ENCODE measurements at regions not wholly inside any gene's neighbourhood (a gene's known extent, or its start where the extent isn't known, plus 50 kb on each side); places are given as distances from the start of the nearest gene placed in this dataset.

DNA sequence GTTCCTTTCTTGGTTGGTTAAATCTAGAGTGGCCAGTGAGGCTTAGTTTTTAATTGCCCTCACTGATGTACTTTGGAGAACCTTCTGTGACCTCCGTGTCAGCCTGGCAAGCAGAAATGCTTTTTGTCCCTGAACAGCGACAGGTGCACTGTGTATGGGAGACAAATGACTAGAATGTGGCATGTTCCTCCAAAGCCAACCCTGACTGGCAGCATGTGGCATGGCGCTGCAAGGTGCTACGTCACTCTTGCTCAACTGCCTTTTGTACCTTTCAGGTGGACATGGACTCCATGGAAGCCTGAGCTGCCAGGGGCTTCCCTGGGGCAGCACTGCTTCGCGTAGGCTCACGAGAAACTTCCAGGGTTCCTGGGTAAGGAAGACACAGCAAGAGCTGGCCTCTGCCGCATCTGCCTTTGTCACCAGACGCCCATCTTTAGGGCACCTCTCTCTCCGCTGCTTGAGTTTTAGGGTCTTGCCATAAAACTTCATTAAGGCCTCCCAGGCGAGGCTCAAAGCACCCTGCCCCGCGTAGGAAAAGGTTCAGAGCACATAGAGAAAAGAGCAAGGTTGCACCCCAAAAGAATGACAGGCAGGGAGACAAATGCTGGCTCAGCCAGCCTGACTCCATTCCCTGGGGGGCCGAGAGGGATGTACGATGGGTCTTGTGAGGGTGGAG lies 167.1 kb upstream of the SOX1 start:
- no peak overlapping the region for H3K4me3 ChIP-seq (ENCODE audit: low read depth in 2 of 2, low read length in 1 of 2)
- ChIA-PET POLR2A (no interaction called here), CTCF (no interaction called here)
- no peaks in the 10 kb centered on the region for H3K9me3 ChIP-seq
- no peak overlapping the region for H3K9ac ChIP-seq
- no peaks in the 10 kb centered on the region for H3K36me3 ChIP-seq (replicated peaks in 1 of 2; ENCODE audit: control insufficient read depth in 1 of 2, insufficient read depth in 2 of 2, low read length in 1 of 2)
- H3F3A ChIP-seq (replicated peaks; ENCODE audit: insufficient read depth): no peaks in the 10 kb centered on the region
- H3K27ac ChIP-seq (ENCODE audit: low read depth in 2 of 2, low read length in 1 of 2): no peak overlapping the region
- H2AFZ ChIP-seq (ENCODE audit: low read depth): no peak overlapping the region
- H3K4me1 ChIP-seq (ENCODE audit: control insufficient read depth in 1 of 2, insufficient read depth in 2 of 2, low read depth in 1 of 2, low read length in 1 of 2): no peaks in the 10 kb centered on the region
- H3K79me2 ChIP-seq (ENCODE audit: insufficient read depth): no peaks in the 10 kb centered on the region
- peaks cover 4% of the 10 kb centered on the region; the same call in 1 of the 2 replicates for H3K27me3 ChIP-seq (ENCODE audit: insufficient read depth)
- H4K20me1 ChIP-seq (ENCODE audit: insufficient read depth): no peaks in the 10 kb centered on the region
- no peak overlapping the region for H3K4me2 ChIP-seq
- no peak for DNase-seq
- 10% methylated on average over 12 of the region's 15 CpGs for WGBS (ENCODE audit: low lambda C conversion rate)
- no peaks in the 10 kb centered on the region for H3K9me2 ChIP-seq
- TF ChIP-seq, protein P1, sequence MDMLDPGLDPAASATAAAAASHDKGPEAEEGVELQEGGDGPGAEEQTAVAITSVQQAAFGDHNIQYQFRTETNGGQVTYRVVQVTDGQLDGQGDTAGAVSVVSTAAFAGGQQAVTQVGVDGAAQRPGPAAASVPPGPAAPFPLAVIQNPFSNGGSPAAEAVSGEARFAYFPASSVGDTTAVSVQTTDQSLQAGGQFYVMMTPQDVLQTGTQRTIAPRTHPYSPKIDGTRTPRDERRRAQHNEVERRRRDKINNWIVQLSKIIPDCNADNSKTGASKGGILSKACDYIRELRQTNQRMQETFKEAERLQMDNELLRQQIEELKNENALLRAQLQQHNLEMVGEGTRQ (IDR thresholded peaks at IDR 0.05; ENCODE audit: borderline replicate concordance, low read depth, low read length): no peak
- no peak for TF ChIP-seq RXRA (IDR thresholded peaks at IDR 0.05; ENCODE audit: borderline replicate concordance, low read depth)
- no peak for TF ChIP-seq RAD21 (IDR thresholded peaks at IDR 0.05; ENCODE audit: low read length)
- no peak for TF ChIP-seq FOXM1 (IDR thresholded peaks at IDR 0.05; ENCODE audit: low read depth)
- TF ChIP-seq, protein P2, sequence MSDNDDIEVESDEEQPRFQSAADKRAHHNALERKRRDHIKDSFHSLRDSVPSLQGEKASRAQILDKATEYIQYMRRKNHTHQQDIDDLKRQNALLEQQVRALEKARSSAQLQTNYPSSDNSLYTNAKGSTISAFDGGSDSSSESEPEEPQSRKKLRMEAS (IDR thresholded peaks at IDR 0.05; ENCODE audit: low read depth): no peak

DNA sequence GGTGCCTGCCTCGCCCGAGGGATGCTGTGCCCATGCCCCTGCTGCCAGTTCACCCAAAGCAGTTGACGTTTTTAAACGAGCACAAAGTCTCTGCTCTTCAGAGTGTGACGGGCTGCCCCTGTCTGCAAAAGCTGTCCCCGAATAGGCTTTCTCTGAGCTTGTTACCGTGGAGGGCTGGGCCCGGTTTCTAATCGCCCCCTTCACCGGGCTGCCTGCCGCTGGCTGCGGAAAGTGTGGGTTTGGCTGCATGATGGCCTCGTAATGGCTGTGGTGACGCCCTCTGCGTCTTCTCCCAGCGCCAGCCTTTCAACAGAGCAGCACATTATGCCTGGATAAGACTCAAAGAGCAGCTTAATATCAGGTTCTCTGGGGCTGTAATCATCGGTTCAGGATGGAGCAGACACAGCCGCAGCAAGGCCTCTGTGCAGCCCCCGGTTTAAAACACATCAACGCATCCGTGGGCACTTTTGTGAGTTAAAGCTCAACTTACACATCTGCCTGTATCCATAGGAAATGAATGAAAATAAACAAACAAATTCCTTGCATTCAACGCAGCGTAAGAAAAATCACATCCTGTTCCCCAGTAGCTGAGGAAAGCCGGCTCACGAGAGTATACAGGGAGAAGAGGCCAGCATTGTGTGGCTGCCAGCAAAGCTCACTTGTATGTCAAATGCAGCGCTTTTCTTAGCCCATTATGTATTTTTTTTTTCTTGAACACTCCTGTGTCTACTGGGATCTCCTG lies 166.4 kb upstream of the SOX1 start:
- no peak overlapping the region for H3K4me2 ChIP-seq

More for the DNA sequence above, 166.4 kb upstream of the SOX1 start:
- TF ChIP-seq, protein P3, sequence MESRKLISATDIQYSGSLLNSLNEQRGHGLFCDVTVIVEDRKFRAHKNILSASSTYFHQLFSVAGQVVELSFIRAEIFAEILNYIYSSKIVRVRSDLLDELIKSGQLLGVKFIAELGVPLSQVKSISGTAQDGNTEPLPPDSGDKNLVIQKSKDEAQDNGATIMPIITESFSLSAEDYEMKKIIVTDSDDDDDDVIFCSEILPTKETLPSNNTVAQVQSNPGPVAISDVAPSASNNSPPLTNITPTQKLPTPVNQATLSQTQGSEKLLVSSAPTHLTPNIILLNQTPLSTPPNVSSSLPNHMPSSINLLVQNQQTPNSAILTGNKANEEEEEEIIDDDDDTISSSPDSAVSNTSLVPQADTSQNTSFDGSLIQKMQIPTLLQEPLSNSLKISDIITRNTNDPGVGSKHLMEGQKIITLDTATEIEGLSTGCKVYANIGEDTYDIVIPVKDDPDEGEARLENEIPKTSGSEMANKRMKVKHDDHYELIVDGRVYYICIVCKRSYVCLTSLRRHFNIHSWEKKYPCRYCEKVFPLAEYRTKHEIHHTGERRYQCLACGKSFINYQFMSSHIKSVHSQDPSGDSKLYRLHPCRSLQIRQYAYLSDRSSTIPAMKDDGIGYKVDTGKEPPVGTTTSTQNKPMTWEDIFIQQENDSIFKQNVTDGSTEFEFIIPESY (IDR thresholded peaks at IDR 0.05; ENCODE audit: borderline replicate concordance, low read depth): no peak
- TF ChIP-seq SIN3A (IDR thresholded peaks at IDR 0.05; ENCODE audit: borderline replicate concordance, low read depth, low read length) (no peak), FOXM1 (IDR thresholded peaks at IDR 0.05; ENCODE audit: low read depth) (no peak), POLR2AphosphoS5 (IDR thresholded peaks at IDR 0.05; ENCODE audit: low read depth, low read length) (no peak), GATA2 (CRISPR knock-in tag; IDR thresholded peaks at IDR 0.05) (no peak), TAF1 (IDR thresholded peaks at IDR 0.05; ENCODE audit: borderline replicate concordance, low read depth, low read length) (no peak), FOSL2 (IDR thresholded peaks at IDR 0.05; ENCODE audit: borderline replicate concordance, low read depth) (no peak), ELF1 (IDR thresholded peaks at IDR 0.05) (no peak), YY1 (IDR thresholded peaks at IDR 0.05; ENCODE audit: low read depth) (no peak), RFX5 (IDR thresholded peaks at IDR 0.05; ENCODE audit: low read length) (no peak), RCOR1 (IDR thresholded peaks at IDR 0.05; ENCODE audit: low read length) (no peak), TCF12 (IDR thresholded peaks at IDR 0.05) (no peak)
- TF ChIP-seq, protein P4, sequence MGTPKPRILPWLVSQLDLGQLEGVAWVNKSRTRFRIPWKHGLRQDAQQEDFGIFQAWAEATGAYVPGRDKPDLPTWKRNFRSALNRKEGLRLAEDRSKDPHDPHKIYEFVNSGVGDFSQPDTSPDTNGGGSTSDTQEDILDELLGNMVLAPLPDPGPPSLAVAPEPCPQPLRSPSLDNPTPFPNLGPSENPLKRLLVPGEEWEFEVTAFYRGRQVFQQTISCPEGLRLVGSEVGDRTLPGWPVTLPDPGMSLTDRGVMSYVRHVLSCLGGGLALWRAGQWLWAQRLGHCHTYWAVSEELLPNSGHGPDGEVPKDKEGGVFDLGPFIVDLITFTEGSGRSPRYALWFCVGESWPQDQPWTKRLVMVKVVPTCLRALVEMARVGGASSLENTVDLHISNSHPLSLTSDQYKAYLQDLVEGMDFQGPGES (IDR thresholded peaks at IDR 0.05; ENCODE audit: low read depth, low read length): no peak
- TF ChIP-seq, protein P5, sequence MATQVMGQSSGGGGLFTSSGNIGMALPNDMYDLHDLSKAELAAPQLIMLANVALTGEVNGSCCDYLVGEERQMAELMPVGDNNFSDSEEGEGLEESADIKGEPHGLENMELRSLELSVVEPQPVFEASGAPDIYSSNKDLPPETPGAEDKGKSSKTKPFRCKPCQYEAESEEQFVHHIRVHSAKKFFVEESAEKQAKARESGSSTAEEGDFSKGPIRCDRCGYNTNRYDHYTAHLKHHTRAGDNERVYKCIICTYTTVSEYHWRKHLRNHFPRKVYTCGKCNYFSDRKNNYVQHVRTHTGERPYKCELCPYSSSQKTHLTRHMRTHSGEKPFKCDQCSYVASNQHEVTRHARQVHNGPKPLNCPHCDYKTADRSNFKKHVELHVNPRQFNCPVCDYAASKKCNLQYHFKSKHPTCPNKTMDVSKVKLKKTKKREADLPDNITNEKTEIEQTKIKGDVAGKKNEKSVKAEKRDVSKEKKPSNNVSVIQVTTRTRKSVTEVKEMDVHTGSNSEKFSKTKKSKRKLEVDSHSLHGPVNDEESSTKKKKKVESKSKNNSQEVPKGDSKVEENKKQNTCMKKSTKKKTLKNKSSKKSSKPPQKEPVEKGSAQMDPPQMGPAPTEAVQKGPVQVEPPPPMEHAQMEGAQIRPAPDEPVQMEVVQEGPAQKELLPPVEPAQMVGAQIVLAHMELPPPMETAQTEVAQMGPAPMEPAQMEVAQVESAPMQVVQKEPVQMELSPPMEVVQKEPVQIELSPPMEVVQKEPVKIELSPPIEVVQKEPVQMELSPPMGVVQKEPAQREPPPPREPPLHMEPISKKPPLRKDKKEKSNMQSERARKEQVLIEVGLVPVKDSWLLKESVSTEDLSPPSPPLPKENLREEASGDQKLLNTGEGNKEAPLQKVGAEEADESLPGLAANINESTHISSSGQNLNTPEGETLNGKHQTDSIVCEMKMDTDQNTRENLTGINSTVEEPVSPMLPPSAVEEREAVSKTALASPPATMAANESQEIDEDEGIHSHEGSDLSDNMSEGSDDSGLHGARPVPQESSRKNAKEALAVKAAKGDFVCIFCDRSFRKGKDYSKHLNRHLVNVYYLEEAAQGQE (IDR thresholded peaks at IDR 0.05; ENCODE audit: low read depth, low read length): no peak
- TF ChIP-seq, protein P2 (IDR thresholded peaks at IDR 0.05; ENCODE audit: low read depth): no peak
- Histone ChIP-seq H3F3A (replicated peaks; ENCODE audit: insufficient read depth) (no peaks in the 10 kb centered on the region), H3K4me3 (ENCODE audit: low read depth in 2 of 2, low read length in 1 of 2) (no peak overlapping the region), H3K27ac (ENCODE audit: low read depth in 2 of 2, low read length in 1 of 2) (no peak overlapping the region), H3K27me3 (ENCODE audit: insufficient read depth) (peaks cover 4% of the 10 kb centered on the region; the same call in 1 of the 2 replicates), H4K20me1 (ENCODE audit: insufficient read depth) (no peaks in the 10 kb centered on the region), H3K9me2 (no peaks in the 10 kb centered on the region), H3K9ac (no peak overlapping the region), H3K9me3 (no peaks in the 10 kb centered on the region), H2AFZ (ENCODE audit: low read depth) (no peak overlapping the region), H3K36me3 (replicated peaks in 1 of 2; ENCODE audit: control insufficient read depth in 1 of 2, insufficient read depth in 2 of 2, low read length in 1 of 2) (no peaks in the 10 kb centered on the region), H3K4me1 (ENCODE audit: control insufficient read depth in 1 of 2, insufficient read depth in 2 of 2, low read depth in 1 of 2, low read length in 1 of 2) (no peaks in the 10 kb centered on the region), H3K79me2 (ENCODE audit: insufficient read depth) (no peaks in the 10 kb centered on the region)
- POLR2A ChIA-PET: no interaction called here
- DNase-seq: no peak
- 6% methylated on average over 21 of the region's 26 CpGs for WGBS (ENCODE audit: low lambda C conversion rate)
- CTCF ChIA-PET: no interaction called here

All from SK-N-SH (cell line).